GM18498 (cell line): ENCODE measurements at regions not wholly inside any gene's neighbourhood (a gene's known extent, or its start where the extent isn't known, plus 50 kb on each side); places are given as distances from the start of the nearest gene placed in this dataset.

Experiments used
- ATAC-seq: cut with Tn5 transposase; IDR thresholded peaks from one replicate; pipeline ENCODE4 v1.9.1; 2021; ENCODE audit warnings: mild to moderate bottlenecking, moderate library complexity; ENCODE audit not compliant: unreplicated experiment

DNA sequence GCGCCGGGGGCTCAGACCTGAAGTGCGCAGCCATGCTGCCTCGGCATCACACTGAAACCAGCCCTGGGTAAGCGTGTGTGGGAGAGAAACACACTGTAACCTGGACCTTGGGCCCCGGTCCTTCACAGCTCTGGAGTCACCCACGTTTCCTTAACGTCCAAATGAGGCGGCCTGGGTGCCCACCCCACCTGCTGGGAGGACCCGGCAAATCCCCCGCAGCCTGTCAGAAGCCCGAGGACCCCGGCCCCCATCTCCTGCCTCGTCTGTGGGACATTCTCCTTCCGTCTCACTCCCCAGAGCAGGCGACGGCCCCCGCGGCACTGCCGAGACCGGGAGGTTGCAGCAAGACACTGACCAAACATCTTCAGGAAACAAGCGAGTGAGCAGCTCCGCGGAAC is 66.5 kb upstream of the GALNT9 start:
- no peak for ATAC-seq

DNA sequence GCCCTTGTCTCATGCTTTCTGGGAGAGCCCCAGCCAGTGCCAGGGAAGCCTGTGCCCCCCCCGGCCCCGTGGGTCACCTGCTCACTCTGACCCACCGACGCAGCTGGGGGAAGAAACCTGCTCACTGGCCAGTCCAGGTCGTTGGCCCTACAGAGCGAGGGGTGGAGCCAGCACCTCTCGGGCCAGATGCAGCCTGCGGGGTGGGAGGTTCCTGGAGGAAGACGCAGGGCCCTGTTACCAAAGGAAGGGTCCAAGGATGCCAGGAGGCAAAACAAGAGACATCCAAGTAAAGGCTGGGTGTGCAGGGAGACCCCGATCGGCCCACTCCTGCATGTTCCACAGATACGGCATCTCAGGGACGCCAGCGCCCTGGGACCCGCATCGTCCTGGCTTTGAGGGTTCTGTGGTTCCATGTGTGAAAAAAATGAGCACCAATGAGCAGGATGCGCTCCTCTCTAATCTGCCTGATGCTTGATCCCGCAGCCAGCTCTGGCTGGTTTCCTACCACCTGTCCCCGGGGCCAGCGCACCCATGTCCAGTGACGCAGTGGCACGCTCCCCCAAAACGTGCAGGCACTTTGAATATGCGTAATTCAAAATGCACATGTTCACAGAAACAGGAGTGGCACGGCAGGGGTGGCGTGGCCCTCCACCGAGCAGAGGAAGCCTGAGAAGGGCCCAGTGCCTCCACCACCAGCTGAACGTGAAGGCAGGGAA is 66.0 kb upstream of the GALNT9 start:
- no peak for ATAC-seq

DNA sequence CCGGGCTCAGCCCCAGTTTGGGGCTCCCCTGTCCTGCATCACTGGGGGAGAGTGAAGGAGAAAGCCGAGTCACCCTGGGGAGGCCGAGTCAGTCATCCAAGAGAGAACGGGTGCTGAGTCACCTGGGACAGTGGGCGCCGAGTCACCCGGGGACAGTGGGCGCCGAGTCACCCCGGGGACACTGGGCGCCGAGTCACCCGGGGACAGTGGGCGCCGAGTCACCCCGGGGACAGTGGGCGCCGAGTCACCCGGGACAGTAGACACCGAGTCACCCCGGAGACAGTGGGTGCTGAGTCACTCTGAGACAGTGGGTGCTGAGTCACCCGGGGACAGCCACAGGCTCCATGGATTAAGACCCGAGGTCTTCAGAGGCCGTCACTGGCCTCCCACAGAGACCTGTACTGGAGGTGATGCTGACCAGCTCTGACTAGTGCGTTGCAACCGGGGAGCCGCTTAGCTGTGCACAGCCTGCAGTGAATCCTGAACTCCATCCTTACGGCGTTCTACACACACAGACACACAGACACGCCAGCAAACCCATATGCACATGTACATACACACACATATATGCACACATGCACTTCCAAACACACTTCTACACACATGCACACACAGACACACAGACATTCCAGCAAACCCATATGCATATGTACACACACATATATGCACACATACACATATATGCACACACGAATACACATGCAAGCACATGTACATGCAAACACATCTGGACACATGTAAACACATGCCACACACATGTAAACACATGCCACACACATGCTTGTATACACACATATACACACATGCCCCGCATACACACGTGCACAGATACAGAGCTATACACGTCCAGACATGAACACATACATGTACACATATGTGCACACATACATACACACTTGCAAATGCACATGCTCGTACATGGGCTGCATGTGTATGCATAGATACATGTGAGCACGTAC is 64.9 kb upstream of the GALNT9 start:
- no peak for ATAC-seq

DNA sequence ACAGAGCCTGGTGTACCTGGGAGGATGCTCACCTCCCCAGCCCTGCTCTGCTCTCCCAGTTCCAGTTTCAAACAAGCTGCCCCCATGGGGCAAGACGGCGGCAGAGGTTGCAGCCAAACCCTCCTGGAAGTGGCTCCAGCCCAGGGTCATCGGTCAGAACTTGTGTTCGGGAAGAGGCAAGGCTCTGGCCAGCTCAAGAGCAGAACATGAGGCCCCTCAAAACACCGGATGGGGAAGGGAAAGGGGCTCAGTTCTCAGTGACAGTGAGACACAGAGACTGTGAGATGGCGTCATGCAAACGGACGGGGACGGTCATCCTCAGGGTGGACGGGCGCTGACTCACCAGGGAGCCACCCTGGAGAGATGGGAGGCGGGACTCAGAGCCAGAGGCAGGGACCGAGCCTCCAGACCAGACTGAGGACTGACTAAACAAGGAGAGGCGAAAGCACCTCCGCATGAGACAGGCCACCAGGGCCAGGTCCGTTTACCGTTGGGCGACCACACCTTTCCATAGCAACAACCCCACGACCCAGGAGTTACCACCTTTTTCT is 63.9 kb upstream of the GALNT9 start:
- no peak for ATAC-seq

DNA sequence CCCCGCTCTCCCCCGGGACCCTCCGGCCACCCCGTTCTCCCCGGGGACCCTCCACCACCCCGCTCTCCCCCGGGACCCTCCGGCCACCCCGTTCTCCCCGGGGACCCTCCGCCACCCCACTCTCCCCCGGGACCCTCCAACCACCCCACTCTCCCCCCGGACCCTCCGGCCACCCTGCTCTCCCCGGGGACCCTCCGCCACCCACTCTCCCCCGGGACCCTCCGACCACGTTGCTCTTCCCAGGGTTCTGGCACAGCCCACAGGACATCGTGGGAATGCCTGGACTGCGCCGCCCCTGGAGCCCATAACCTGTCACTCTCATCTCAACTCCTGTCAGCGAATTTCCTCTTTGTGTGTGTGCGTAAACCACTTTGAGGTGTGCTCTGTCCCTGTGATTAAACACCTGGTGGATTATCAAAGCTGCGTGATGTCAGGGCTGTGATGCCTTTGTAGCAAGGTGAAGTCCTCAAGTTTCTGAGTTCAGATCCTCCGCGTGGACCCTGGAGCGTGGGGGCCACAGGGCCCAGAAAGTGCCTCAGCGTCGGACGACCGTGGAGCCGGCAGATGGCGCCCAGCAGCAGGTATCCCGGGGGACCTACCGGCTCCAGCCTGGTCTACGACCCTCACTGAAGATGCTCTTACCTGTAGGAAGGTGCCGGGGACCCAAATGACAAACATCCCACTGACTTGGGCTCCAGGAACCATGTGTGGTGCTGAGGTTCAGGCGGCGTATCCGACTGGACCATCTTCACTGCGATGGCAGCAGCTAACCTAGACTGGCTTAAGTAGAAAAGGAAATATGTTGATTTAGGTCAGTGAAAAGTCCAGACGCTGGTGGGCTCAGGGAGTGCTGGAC is 63.2 kb upstream of the GALNT9 start:
- ATAC-seq: no peak

DNA sequence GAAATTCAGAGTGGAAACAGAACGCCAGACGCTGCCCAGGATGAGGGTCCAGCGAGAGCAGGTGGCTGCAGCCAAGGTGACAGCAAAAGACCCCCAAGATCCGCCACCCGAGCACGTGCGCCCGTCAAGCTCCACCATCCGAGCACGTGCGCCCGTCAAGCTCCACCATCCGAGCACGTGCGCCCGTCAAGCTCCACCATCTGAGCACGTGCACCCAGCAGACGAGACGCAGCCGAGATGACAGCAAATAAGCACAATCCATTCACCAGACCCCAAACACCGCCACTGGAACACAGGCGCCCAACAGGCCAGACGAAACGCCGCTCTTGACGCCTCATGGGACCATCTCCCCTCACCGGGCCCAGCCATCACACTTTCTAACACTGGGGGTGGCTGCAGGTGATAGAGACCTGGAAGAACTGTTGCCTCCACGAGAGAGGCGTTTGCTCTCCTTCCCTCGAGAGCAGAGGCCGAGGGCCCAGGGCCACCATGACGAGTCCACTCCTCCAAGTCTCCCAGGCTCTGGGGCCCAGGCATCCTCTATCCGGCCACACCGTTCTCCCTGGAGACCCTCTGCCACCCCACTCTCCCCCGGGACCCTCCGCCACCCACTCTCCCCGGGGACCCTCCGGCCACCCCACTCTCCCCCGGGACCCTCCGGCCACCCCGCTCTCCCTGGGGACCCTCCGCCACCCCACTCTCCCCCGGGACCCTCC is 62.1 kb upstream of the GALNT9 start:
- ATAC-seq: no peak

DNA sequence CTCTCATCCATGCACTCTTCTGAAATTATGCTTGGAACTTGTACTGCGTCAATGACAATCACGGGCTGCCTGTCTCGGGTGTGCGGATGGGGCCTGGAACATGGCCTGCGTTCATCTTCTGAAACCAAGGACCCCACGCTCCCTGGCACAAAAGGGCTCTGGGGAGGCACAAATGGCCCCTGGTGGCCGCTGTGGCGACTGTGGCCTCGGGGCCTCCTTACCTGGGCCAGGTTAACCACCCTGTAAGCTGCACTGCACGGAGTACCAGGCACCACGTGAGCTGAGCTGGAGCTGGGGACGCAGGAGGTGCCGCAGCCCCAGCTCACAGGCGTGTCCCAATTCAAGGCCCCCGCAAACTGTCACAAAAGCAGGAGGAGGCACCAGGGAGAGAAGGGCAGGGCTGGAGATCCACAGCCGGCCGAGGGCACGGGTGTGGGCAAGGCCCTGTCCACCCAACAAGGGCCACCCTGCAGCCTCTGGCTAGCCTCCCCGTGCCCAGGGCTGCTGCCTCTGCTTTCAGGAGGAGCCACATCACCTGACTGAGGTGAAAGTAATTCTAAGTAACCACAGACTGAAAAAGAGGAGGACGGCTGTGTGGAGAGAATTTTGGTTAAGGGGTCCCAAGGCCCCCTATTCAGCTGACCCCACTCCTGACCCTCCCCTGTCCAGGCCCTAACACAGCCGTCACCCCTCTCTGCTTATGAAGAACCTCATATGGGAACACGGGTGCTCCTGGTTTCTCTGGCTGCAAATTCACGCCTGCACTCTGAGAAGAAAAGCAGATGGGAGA is 61.1 kb upstream of the GALNT9 start:
- ATAC-seq: no peak

DNA sequence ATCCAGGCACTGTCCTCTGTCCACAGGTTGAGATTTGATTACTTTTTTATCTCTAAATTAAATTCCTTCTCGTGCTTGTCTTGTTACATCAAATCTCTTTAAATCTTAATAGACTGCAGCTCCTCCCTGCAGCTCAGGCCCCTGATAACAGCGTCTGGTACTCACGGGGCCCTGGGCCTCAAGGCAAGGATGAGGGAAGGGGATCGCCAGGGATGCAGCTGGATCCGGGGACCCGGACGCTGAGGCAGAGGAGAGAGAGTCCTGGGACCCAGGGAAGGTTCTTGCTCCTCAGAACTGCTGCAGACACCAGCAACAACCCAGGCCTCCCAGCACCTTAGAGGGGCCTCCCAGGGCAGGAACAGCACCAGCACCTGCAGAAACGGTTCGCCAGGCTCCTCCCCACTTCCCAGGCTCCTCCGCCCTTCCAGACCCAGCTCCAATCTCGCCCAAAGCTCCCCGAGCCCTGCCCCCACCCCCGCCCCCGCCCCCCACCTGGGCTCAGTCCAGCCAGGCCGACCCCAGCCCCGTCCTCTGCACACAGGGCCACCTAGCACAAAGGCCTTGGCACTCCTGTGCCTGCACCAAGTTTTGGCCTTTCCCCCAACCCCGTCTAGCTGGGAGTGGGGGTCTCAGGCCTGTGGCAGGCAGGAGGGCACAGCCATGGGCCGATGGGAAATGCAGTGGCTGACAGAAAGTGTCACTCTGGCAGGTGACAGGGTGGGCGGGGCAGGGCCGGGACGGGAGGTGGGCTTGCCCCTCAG is 60.3 kb upstream of the GALNT9 start:
- ATAC-seq: no peak

DNA sequence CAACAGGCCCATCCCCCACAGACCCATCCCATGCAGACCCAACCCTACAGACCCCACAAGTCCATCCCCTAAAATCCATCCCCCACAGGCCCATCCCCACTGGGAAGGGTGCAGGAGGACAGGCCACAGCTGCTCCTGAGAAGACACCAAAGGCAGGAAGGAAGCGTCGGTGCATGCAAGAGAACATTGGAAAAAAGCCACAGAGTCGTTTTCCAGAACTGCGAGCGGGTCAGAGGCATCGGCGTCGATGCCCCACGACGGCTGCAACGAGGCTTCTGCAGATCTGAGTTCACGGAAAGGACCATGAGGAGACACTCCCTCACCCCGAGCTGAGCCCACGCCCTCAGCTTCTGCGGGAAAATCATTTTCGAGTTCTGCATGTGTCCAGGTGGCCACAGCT is 59.6 kb upstream of the GALNT9 start:
- ATAC-seq: no peak

DNA sequence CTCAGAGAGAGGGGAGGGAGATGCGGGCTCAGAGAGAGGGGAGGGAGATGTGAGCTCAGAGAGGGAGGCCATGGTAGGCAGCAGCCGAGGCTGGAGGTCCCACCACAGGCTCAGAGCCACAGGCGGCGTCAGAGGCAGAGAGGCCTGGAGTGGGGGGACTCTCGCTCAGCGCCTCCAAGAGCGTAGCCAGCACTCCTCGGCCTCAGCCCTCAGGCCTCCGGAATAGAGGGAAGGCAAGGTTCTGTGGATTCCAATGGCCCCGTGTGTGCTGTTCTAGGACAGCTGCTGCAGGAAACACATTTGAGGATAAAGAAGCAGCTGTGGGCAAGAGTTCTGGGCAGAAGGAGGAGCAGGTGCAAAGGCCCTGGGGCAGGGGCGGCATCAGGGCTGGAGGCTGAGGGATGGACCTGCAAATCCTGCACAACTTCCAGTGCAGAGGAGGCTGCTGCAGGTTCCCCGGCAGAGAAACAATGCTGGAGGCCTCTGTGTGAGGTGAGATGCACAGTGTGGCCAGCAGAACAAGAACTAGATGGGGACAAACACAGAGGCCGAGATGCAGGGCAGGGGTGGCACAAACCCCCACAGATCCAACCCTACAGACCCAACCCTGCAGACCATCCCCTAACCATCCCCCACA is 59.1 kb upstream of the GALNT9 start:
- ATAC-seq: no peak

DNA sequence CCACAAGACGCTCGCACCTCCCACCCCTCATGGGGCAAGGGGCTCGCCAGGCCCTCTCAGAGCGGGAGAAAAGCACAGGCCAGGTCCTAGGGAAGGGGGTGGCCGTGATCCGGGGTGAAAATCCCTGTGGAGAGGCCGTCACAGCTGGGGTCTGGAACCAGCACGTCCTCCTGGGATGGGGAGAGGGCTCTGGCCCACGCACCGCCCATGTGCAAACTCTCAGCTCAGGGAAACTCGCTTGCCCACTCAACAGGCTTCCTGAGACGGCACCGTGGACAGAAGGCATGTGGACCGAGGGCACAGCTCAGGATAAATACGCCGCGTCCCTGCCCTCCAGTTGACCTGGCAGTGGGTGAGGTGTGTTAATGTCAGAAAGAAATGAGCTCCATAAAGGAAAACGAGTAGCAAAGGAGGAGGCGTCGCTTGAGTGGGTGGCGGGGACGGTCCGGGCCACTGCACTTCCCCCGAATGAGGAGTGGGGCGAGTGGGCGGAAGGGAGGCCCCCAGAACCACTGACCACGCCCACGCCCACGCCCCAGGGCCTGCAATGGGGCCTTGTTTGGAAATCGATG is 57.6 kb upstream of the GALNT9 start:
- no peak for ATAC-seq

DNA sequence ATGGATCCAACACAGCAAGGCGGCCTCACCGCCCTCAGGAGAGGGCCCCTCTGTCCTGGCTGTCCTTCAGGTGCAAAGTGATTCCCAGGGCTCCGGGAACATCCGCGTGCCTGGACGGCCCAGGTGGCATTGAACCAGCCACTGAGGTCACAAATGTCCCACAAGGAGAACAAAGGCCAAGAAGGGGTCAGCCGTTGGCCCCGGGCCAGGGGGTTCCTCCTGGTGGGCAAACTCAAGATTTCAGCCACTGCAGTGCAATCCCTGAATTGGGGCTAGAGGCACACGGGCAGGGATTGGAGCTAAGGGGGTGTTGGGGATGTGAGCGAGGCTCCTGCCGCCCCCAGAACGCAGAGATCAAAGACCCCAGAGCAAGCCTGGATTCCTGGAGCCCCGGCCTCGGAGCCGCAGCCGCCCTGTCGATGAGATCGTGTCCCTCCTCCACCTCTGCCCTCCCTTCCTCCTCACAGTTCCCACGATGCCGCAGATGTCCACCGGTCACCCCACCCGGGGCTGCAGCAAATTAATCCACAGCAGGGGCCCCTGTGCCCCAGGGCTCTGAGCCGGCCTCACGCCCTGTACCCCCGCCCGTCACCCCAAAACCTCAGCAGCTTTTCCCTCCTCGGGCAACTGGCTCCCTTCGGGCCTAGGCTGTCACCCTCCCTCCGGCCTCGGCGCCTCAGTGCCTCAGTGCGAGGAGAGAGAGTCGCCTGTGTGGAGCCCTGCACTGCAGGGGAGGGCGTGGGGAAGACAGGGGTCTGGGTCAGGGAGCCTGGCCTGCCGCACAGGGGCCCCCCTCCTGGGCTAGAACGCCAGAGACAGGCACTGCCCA is 56.7 kb upstream of the GALNT9 start:
- ATAC-seq: no peak

DNA sequence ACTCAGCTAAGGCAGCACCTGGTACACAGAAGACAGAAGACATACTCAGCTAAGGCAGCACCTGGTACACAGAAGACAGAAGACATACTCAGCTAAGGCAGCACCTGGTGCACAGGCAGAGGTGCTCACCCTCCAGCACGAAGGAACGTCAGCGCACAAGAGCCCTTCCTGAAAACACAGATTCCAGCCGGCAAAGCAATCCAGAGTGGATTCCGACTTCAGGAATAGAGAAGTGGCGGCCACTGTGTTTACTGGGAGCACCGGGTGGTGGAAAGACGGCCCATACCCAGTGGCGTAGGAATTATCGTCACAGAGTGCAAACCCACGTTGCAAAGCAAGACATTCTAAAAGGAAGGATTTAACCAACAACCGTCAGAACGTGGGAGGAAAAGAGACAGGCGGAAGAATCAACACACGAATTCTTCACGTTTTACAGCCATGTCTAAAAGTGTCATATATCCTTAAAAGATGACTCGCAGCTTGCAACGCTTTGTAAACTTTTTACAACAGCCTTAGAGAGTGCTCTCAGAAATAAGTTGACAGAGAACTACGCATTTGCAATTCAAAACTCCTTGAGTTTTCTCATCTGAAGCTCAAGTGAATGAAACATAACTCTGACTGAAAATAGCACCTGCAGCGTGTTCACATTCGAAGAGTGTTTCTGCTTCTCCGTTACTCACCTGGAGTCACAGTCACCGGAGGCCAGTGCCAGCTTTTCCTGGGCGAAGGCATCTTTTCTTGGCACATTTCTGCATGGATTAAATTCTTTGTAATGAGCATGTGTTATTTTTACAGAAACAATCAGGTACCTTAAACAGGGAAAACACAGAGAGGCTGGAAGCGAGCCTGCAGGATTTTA is 55.8 kb upstream of the GALNT9 start:
- ATAC-seq: no peak

DNA sequence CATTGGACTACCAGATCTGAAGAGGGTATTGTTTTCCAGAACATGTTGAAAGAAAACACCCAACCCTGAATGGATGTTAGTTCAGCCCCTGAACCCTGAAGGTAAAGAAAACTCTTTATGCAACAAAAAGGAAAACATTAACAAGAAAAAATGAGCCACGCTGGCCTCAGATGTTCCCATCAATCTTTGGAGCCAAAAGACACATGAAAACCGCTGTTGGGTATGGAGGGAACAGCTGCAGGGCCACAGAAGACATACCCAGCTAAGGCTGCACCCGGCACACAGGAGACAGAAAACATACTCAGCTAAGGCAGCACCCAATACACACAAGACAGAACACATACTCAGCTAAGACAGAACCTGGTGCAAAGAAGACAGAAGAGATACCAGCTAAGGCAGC is 51.3 kb upstream of the GALNT9 start:
- no peak for ATAC-seq

DNA sequence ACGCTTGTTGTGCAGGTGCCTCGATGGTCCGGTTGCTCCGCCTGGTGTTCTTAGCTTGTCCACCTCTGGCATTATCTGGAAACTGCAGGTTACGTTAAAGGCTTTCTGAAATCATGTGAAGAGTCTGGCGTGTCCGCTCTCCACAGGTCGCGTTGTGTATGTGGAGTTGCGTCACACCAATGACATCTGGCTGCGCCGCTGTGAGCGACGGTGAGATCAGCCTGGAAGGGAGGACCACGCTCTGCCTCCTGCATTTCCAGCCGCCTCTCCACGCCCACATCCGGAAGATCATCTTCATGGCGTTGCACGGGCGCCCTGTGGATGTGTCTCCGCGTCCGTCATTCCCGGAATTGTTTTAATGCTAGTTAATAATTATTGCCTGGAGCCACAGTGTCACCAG is 50.6 kb upstream of the GALNT9 start:
- ATAC-seq: no peak

DNA sequence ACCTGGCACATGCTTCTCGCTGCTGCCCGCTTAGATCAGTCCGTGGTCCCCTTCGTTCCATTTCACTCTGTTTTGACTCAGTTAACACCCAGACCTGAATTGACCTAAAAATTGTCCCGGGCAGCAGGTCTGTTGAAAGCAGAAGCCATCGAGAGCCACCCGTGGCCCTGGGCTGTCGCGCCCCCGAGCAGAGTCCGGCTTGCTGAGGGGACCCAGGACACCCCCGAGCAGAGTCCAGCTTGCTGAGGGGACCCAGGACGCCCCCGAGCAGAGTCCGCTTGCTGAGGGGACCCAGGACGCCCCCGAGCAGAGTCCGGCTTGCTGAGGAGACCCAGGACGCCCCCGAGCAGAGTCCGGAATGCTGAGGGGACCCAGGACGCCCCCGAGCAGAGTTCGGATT is 50.2 kb upstream of the GALNT9 start:
- no peak for ATAC-seq
